Endothelial cell (in vitro differentiated cells): ENCODE measurements at regions not wholly inside any gene's neighbourhood (a gene's known extent, or its start where the extent isn't known, plus 50 kb on each side); places are given as distances from the start of the nearest gene placed in this dataset.

Experiments
- DNase-seq: peaks from one replicate; pipeline ENCODE4 v3.0.0; 2021; ENCODE audit warnings: low spot score
- H3K27ac Mint-ChIP-seq: one replicate; pipeline ENCODE4 v1.8.0; 2021; ENCODE audit warnings: mixed read lengths, inconsistent platforms; ENCODE audit not compliant: unreplicated experiment
- H3K27me3 Mint-ChIP-seq: one replicate; pipeline ENCODE4 v1.8.0; 2021; ENCODE audit warnings: mild to moderate bottlenecking, moderate library complexity, mixed read lengths, inconsistent platforms; ENCODE audit not compliant: unreplicated experiment
- H3K36me3 Mint-ChIP-seq: one replicate; pipeline ENCODE4 v1.8.0; 2021; ENCODE audit warnings: mild to moderate bottlenecking, low read depth, mixed read lengths, inconsistent platforms; ENCODE audit not compliant: unreplicated experiment
- H3K4me1 Mint-ChIP-seq: one replicate; pipeline ENCODE4 v1.8.0; 2021; ENCODE audit warnings: mild to moderate bottlenecking, mixed read lengths, inconsistent platforms; ENCODE audit not compliant: unreplicated experiment
- H3K4me3 Mint-ChIP-seq: one replicate; pipeline ENCODE4 v1.8.0; 2021; ENCODE audit warnings: mild to moderate bottlenecking, mixed read lengths, inconsistent platforms; ENCODE audit not compliant: unreplicated experiment
- H3K9me3 Mint-ChIP-seq: one replicate; pipeline ENCODE4 v1.8.0; 2021; ENCODE audit warnings: mixed read lengths, inconsistent platforms; ENCODE audit not compliant: unreplicated experiment
- CTCF ChIP-seq: fragments of 200-600 bp; sonication (generic); IDR thresholded peaks from one replicate; pipeline ENCODE4 v1.5.0; 2021; ENCODE audit warnings: antibody characterized with exemption; ENCODE audit not compliant: unreplicated experiment

DNA sequence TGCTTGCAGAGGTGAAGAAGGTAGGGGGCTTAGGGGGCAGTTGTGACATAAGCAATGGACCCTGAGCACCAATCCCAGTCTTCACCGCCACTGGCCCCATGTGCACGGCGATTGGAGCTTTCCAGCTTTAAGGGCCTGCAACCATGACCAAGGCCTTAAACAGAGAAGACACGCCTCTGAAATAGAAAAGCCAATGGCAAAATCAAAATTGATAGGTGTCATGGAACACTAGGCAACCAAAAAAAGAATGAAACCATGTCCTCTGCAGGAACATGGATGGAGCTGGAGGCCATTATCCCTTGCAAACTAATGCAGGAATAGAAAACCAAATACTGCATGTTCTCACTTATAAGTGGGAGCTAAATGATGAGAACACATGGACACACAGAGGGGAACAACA lies 146.3 kb downstream of the SCARB1 start:
- H3K9me3 Mint-ChIP-seq, result no peaks in the 10 kb centered on the region
- peaks cover 15% of the 10 kb centered on the region for H3K4me1 Mint-ChIP-seq
- no peaks in the 10 kb centered on the region for H3K36me3 Mint-ChIP-seq
- no peak for DNase-seq
- TF ChIP-seq CTCF, result no peak
- peaks cover 12% of the 10 kb centered on the region for H3K27me3 Mint-ChIP-seq
- H3K4me3 Mint-ChIP-seq, result no peak overlapping the region
- no peak overlapping the region for H3K27ac Mint-ChIP-seq

GRCh38 chr12:124716208-124717130 lies 147.2 kb downstream of the SCARB1 start:
- no peaks in the 10 kb centered on the region for H3K9me3 Mint-ChIP-seq
- no peak for DNase-seq
- peaks cover 15% of the 10 kb centered on the region for H3K4me1 Mint-ChIP-seq
- H3K4me3 Mint-ChIP-seq, result no peak overlapping the region
- peaks cover 12% of the 10 kb centered on the region for H3K27me3 Mint-ChIP-seq
- no peak overlapping the region for H3K27ac Mint-ChIP-seq
- no peaks in the 10 kb centered on the region for H3K36me3 Mint-ChIP-seq
- TF ChIP-seq CTCF, result no peak

DNA sequence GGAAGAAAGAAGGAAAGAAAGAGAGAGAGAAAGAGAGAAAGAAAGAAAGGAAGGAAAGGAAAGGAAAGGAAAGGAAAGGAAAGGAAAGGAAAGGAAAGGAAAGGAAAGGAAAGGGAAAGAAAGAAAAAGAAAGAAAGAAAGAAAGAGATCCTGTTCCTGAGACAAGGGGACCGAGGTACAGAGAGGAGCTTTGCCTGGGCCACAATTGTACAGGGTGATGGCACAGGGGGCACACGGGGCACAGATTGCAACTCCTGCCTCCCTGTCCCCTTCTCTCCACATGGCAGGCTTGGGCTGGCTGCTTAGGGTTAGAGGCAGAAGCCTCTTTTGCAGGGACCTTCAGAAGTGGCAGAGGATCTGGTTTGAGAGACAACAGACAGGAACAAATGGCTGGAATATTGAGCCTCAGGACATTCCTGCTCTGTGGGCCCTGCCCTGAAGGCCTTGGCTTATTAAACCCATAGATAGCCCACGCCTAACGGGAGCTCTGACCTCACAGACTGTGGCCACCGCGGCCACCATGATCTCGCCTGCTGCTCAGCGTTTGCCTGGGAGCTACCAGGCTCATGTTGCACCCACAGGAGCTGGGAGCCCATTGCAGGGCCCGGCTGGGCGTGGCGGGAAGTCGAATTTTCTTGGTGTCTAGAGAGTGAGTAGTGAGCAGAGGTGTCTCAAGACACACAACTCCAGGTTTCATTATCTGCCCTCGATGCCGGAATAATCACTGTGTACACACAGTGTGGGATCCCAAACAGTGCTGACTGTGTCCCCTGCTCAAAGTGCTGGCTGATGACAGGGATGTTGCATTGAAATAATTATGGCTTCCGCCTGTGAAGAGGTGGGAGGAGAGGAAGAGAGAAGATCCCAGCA lies 147.9 kb upstream of the NCOR2 start:
- H3K27me3 Mint-ChIP-seq, result peaks cover 12% of the 10 kb centered on the region
- no peak for DNase-seq
- no peaks in the 10 kb centered on the region for H3K36me3 Mint-ChIP-seq
- H3K9me3 Mint-ChIP-seq, result no peaks in the 10 kb centered on the region
- peaks cover 15% of the 10 kb centered on the region for H3K4me1 Mint-ChIP-seq
- TF ChIP-seq CTCF, result no peak
- H3K4me3 Mint-ChIP-seq, result no peak overlapping the region
- no peak overlapping the region for H3K27ac Mint-ChIP-seq

GRCh38 chr12:124713436-124714082 lies 146.1 kb upstream of the NCOR2 start:
- Mint-ChIP-seq H3K9me3 (no peaks in the 10 kb centered on the region), H3K4me1 (peaks cover 15% of the 10 kb centered on the region), H3K27ac (no peak overlapping the region), H3K4me3 (no peak overlapping the region), H3K27me3 (peaks cover 9% of the 10 kb centered on the region), H3K36me3 (no peaks in the 10 kb centered on the region)
- no peak for DNase-seq
- TF ChIP-seq CTCF, result no peak
